ENCODE measurements at regions not wholly inside any gene's neighbourhood (a gene's known extent, or its start where the extent isn't known, plus 50 kb on each side); places are given as distances from the start of the nearest gene placed in this dataset.
"Not testable (repeated sequence)": the region's sequence is repeated elsewhere in the genome, so short reads cannot be mapped to it uniquely, and the experiment has no call there.

DNA sequence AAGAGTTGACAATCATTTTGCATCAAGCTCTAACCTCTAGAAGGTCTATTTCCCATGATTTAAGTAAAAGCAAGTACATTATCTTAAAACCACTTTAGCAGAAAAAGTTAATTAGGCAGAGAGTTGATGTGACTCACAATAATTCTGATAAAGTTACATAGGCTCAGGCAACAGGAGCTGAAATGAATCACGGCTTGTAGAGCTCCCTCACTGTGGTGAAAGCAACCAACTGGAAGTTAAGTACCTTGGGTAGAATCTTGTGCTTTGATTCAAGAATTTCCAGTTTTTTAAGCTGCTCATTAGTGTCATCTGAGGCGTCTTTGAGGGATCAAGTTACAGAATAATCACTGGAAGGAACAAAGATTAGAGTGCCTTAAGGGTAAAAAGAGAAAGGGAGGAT lies 68.9 kb upstream of the NFE2L3 start:
- 54% methylated on average over 2 of the region's 2 CpGs for WGBS (ENCODE audit: insufficient coverage, low coverage, low lambda C conversion rate, missing lambda C conversion rate)
- Histone ChIP-seq H3K27ac (no peak overlapping the region), H3K9me3 (no peaks in the 10 kb centered on the region), H3K36me3 (no peaks in the 10 kb centered on the region), H3K4me3 (no peak overlapping the region), H3K27me3 (no peaks in the 10 kb centered on the region), H3K4me1 (no peaks in the 10 kb centered on the region)
- ATAC-seq (no peak), DNase-seq (no peak)
- TF ChIP-seq, protein P1, sequence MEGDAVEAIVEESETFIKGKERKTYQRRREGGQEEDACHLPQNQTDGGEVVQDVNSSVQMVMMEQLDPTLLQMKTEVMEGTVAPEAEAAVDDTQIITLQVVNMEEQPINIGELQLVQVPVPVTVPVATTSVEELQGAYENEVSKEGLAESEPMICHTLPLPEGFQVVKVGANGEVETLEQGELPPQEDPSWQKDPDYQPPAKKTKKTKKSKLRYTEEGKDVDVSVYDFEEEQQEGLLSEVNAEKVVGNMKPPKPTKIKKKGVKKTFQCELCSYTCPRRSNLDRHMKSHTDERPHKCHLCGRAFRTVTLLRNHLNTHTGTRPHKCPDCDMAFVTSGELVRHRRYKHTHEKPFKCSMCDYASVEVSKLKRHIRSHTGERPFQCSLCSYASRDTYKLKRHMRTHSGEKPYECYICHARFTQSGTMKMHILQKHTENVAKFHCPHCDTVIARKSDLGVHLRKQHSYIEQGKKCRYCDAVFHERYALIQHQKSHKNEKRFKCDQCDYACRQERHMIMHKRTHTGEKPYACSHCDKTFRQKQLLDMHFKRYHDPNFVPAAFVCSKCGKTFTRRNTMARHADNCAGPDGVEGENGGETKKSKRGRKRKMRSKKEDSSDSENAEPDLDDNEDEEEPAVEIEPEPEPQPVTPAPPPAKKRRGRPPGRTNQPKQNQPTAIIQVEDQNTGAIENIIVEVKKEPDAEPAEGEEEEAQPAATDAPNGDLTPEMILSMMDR (IDR thresholded peaks at IDR 0.05) = no peak
- TF ChIP-seq POLR2A (IDR thresholded peaks at IDR 0.05) = no peak
- intact Hi-C loops (cut with DNase I) = loop anchor here in 1 of 2 donors (10.0 kb wide), 1 partner anchor 192 kb away; no protein-coding TSS in a partner anchor

DNA sequence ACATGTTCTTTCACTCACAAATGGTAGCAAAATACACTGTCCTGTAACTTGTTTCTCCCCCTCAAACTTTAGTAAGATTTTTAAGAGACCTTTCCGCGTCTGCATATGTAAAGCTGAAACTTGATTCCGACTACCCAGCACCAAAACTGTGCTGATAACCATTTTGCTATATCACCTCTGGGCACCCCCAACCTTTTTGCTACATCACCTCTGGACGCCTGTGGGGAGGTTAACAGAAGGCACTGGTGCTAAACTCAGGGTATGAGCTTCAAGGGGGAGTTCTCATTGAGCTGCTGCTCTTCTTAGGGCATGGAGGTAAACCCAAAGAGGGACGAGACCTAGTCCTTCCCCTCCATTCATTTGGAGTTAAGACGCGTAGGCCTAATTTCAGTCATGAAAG lies 67.6 kb upstream of the NFE2L3 start:
- intact Hi-C loops (cut with DNase I) = loop anchor here in 1 of 2 donors (10.0 kb wide), 1 partner anchor 190 kb away; no protein-coding TSS in a partner anchor
- Histone ChIP-seq H3K4me3 (no peak overlapping the region), H3K36me3 (no peaks in the 10 kb centered on the region), H3K27me3 (no peaks in the 10 kb centered on the region), H3K27ac (no peak overlapping the region), H3K9me3 (no peaks in the 10 kb centered on the region), H3K4me1 (no peaks in the 10 kb centered on the region)
- no peak for DNase-seq
- WGBS (ENCODE audit: insufficient coverage, low coverage, low lambda C conversion rate, missing lambda C conversion rate) = 83% methylated on average over 5 of the region's 7 CpGs
- no peak for ATAC-seq
- no peak for TF ChIP-seq POLR2A (IDR thresholded peaks at IDR 0.05)
- TF ChIP-seq, protein P1 (IDR thresholded peaks at IDR 0.05) = no peak

DNA sequence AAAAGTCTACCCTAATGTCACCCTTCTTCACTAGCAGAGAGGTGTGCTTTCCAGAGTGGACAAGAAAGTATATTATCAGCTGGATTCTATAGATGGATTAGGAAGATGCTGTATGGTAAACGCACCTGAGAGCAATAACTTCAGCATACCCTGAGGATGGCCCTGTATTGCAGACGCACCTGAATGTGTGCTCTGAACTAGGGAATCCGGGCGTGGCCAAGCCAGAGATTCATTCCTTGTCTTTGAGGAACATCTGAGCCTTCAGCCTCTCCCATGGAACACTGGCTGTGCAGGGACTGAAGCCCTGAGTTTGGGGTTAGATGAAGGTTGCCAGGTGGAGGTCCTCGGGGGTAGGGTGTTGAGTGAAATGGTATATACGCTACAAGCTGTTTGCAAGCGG lies 66.2 kb upstream of the NFE2L3 start:
- Histone ChIP-seq H3K36me3 (no peaks in the 10 kb centered on the region), H3K4me3 (no peak overlapping the region), H3K9me3 (no peaks in the 10 kb centered on the region), H3K27ac (no peak overlapping the region), H3K27me3 (no peaks in the 10 kb centered on the region), H3K4me1 (peaks cover 0 to 3% (median 0%) of the 10 kb centered on the region in 4 donors)
- 63% methylated on average over 6 of the region's 7 CpGs for WGBS (ENCODE audit: insufficient coverage, low coverage, low lambda C conversion rate, missing lambda C conversion rate)
- TF ChIP-seq, protein P1 (IDR thresholded peaks at IDR 0.05) = no peak
- TF ChIP-seq POLR2A (IDR thresholded peaks at IDR 0.05) = no peak
- DNase-seq (no peak), ATAC-seq (no peak)
- intact Hi-C loops (cut with DNase I) = loop anchor here in 1 of 2 donors (10.0 kb wide), 1 partner anchor 189 kb away; no protein-coding TSS in a partner anchor

DNA sequence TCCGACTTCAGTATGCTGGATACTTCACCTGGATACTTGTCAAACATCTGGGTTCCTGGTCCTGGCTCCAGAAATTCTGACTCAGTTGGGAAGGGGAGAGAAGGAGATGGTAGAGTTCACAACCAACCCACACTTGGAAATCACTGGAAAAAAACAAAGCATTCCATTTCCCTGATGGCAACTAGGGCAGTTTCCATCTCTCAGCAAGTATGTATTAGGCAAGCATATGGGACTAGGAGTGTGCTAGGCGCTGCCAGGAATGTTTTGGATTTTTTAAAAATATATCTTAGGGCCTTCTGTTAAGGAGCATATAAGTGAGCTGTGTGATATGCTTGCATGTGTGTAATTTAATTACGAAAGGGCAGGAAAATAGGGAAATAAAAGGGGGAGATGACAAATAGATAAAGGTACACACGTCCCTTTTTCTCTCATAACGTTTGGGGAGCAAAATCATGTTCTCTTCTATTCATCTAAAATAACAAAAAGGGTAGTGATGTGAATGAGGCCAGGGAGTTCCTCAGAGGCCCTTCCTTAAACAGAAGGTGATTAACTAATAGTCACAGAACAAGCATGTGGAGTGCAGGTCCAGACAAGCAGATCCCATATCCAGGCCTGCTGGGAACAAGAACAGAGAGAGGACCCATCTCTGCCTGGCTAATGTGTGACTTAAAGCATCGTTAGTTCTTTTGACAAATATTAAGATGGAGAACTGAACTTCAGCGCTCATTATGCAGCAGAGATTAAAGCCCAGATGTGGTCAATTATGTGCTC lies 64.5 kb upstream of the NFE2L3 start:
- no peaks in the 10 kb centered on the region for H3K36me3 ChIP-seq
- H3K27ac ChIP-seq = no peak overlapping the region
- no peak for TF ChIP-seq POLR2A (IDR thresholded peaks at IDR 0.05)
- TF ChIP-seq, protein P1 (IDR thresholded peaks at IDR 0.05) = no peak
- H3K4me3 ChIP-seq = no peak overlapping the region
- peaks cover 0 to 4% (median 0%) of the 10 kb centered on the region in 4 donors for H3K4me1 ChIP-seq
- 71% methylated on average over 6 of the region's 7 CpGs for WGBS (ENCODE audit: insufficient coverage, low coverage, low lambda C conversion rate, missing lambda C conversion rate)
- DNase-seq = no peak
- intact Hi-C loops (cut with DNase I) = loop anchor here in 1 of 2 donors (10.0 kb wide), 1 partner anchor 187 kb away; no protein-coding TSS in a partner anchor
- no peaks in the 10 kb centered on the region for H3K27me3 ChIP-seq
- no peak for ATAC-seq
- no peaks in the 10 kb centered on the region for H3K9me3 ChIP-seq

DNA sequence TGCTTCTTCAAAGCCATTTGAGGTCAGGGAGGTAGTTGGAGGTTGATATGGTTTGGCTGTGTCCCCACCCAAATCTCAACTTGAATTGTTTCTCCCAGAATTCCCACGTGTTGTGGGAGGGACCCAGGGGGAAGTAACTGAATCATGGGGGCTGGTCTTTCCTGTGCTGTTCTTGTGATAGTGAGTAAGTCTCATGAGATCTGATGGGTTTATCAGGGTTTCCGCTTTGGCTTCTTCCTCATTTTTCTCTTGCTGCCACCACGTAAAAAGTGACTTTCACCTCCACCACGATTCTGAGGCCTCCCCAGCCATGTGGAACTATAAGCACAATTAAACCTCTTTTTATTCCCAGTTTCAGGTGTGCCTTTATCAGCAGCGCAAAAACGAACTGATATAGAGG lies 62.5 kb upstream of the NFE2L3 start:
- ATAC-seq, H3K36me3 ChIP-seq, H3K27me3 ChIP-seq, H3K9me3 ChIP-seq, H3K4me3 ChIP-seq, H3K27ac ChIP-seq, H3K4me1 ChIP-seq, DNase-seq: not testable (repeated sequence)
- WGBS (ENCODE audit: insufficient coverage, low coverage, low lambda C conversion rate, missing lambda C conversion rate) = 63% methylated on average over 6 of the region's 6 CpGs
- intact Hi-C loops (cut with DNase I) = loop anchor here in 1 of 2 donors (10.0 kb wide), 1 partner anchor 185 kb away; no protein-coding TSS in a partner anchor
